H1 (cell line): ENCODE measurements at regions not wholly inside any gene's neighbourhood (a gene's known extent, or its start where the extent isn't known, plus 50 kb on each side); places are given as distances from the start of the nearest gene placed in this dataset.

ENCODE experiments used
- CHD7 ChIP-seq: fragments of 300-600 bp; sonication (generic); IDR thresholded peaks from 2 replicates; pipeline ENCODE4 v1.7.1; 2012; ENCODE audit warnings: low read length, moderate library complexity, mild to moderate bottlenecking, inconsistent platforms; ENCODE audit not compliant: insufficient replicate concordance
- CREB1 ChIP-seq: IDR thresholded peaks from 2 replicates; pipeline ENCODE4 v1.6.1; 2012; ENCODE audit warnings: inconsistent platforms
- EGR1 ChIP-seq: IDR thresholded peaks from 2 replicates; pipeline ENCODE4 v1.6.1; 2011; ENCODE audit warnings: low read depth, low read length, borderline replicate concordance
- MAFK ChIP-seq: IDR thresholded peaks from 2 replicates; pipeline ENCODE4 v1.6.1; 2012; ENCODE audit warnings: low read depth, mild to moderate bottlenecking, improper control_type of control experiment, low read length
- SAP30 ChIP-seq: fragments of 300-600 bp; sonication (generic); IDR thresholded peaks from 2 replicates; pipeline ENCODE4 v1.7.1; 2012; ENCODE audit warnings: low read length, moderate library complexity, mild to moderate bottlenecking, inconsistent platforms; ENCODE audit not compliant: insufficient read depth, insufficient replicate concordance
- SIN3A ChIP-seq, 2 experiments: IDR thresholded peaks in 1 of 2; conservative IDR thresholded peaks in 1 of 2; 2 replicates each; pipeline ENCODE4 v1.6.1; 2011 to 2012; ENCODE audit warnings: low read length in 2 of 2, improper control_type of control experiment in 1 of 2, low read depth in 1 of 2, mild to moderate bottlenecking in 1 of 2
- SP2 ChIP-seq: IDR thresholded peaks from 2 replicates; pipeline ENCODE4 v1.6.1; 2012; ENCODE audit warnings: mild to moderate bottlenecking, low read length, inconsistent platforms

DNA sequence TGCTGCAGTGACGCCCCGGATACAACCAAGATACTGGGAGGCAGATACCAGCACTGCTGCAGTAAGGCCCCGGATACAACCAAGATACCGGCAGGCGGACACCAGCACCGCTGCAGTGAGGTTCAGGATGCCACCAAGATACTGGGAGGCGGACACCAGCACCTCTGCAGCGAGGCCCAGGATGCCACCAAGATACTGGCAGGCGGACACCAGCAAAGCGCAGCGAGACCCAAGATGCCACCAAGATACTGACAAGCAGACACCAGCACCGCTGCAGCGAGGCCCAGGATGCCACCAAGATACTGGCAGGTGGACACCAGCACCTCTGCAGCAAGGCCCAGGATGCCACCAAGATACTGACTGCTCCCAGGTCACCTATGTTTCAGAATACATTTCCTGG, 225.2 kb downstream of the BRD1 start (continued):
- no peak for TF ChIP-seq CHD7
- no peak for TF ChIP-seq MAFK
- no peak for TF ChIP-seq CREB1
- TF ChIP-seq SAP30: no peak
- no peak for TF ChIP-seq SP2
- no peak for TF ChIP-seq SIN3A (conservative IDR thresholded peaks at IDR 0.05 in 1 of 2, IDR thresholded peaks at IDR 0.05 in 1 of 2; ENCODE audit: low read depth in 1 of 2, low read length in 2 of 2)
- no peak for TF ChIP-seq EGR1
